HG03457 (cell line): ENCODE measurements at regions not wholly inside any gene's neighbourhood (a gene's known extent, or its start where the extent isn't known, plus 50 kb on each side); places are given as distances from the start of the nearest gene placed in this dataset.
"Not testable (repeated sequence)": the region's sequence is repeated elsewhere in the genome, so short reads cannot be mapped to it uniquely, and the experiment has no call there.

Experiments used
- ATAC-seq: cut with Tn5 transposase; IDR thresholded peaks from one replicate; pipeline ENCODE4 v1.9.1; 2021; ENCODE audit warnings: moderate number of reproducible peaks; ENCODE audit not compliant: unreplicated experiment

- ATAC-seq: no peak
Measured at GRCh38 chr5:92548346-92548745, 1032.7 kb downstream of the NR2F1-AS1 start.

- ATAC-seq: no peak
Measured at GRCh38 chr5:92544596-92544995, 1036.4 kb downstream of the NR2F1-AS1 start.

- no peak for ATAC-seq
Measured at GRCh38 chr5:92544036-92544435, 1037.0 kb downstream of the NR2F1-AS1 start.

GRCh38 chr5:92543201-92543600 is 1037.8 kb downstream of the NR2F1-AS1 start:
- ATAC-seq: no peak

- ATAC-seq: not testable (repeated sequence)
Measured at GRCh38 chr5:92542017-92542416, 1039.0 kb downstream of the NR2F1-AS1 start.

- no peak for ATAC-seq
Measured at GRCh38 chr5:92527311-92528078, 1053.5 kb downstream of the NR2F1-AS1 start.

GRCh38 chr5:92525131-92525530 is 1055.9 kb downstream of the NR2F1-AS1 start:
- ATAC-seq: no peak

GRCh38 chr5:92519811-92520632 is 1061.0 kb downstream of the NR2F1-AS1 start:
- ATAC-seq: no peak

- peak; percentile 100 for ATAC-seq
Measured at GRCh38 chr5:92518318-92518904, 1062.6 kb downstream of the NR2F1-AS1 start.

- no peak for ATAC-seq
Measured at GRCh38 chr5:92514896-92515295, 1066.1 kb downstream of the NR2F1-AS1 start.

GRCh38 chr5:92513067-92513466 is 1068.0 kb downstream of the NR2F1-AS1 start:
- no peak for ATAC-seq

GRCh38 chr5:92508271-92508670 is 1072.7 kb downstream of the NR2F1-AS1 start:
- no peak for ATAC-seq

- no peak for ATAC-seq
Measured at GRCh38 chr5:92505925-92506324, 1075.1 kb downstream of the NR2F1-AS1 start.

- no peak for ATAC-seq
Measured at GRCh38 chr5:92505145-92505544, 1075.9 kb downstream of the NR2F1-AS1 start.

- ATAC-seq: no peak
Measured at GRCh38 chr5:92504346-92504745, 1076.7 kb downstream of the NR2F1-AS1 start.

- ATAC-seq: no peak
Measured at GRCh38 chr5:92500752-92501151, 1080.3 kb downstream of the NR2F1-AS1 start.

- ATAC-seq: no peak
Measured at GRCh38 chr5:92496545-92496944, 1084.5 kb downstream of the NR2F1-AS1 start.

- ATAC-seq: no peak
Measured at GRCh38 chr5:92494508-92494907, 1086.5 kb downstream of the NR2F1-AS1 start.

GRCh38 chr5:92492908-92493307 is 1088.1 kb downstream of the NR2F1-AS1 start:
- no peak for ATAC-seq

- no peak for ATAC-seq
Measured at GRCh38 chr5:92484484-92484883, 1096.5 kb downstream of the NR2F1-AS1 start.

- no peak for ATAC-seq
Measured at GRCh38 chr5:92472981-92473566, 1090.0 kb upstream of the ARRDC3 start.
